GM13976 (cell line): ENCODE measurements at regions not wholly inside any gene's neighbourhood (a gene's known extent, or its start where the extent isn't known, plus 50 kb on each side); places are given as distances from the start of the nearest gene placed in this dataset.
A peak's percentile ranks its signal among the peaks of the same experiment; 100 is the strongest.

Experiments used
- DNase-seq: peaks from one replicate; pipeline ENCODE4 v3.0.0; 2012; ENCODE audit warnings: low spot score
- CTCF ChIP-seq: IDR thresholded peaks from 2 replicates; pipeline ENCODE4 v1.5.1; 2012; ENCODE audit warnings: borderline replicate concordance, mild to moderate bottlenecking; ENCODE audit not compliant: insufficient read depth; ENCODE audit errors: extremely low read depth, missing control alignments, control extremely low read depth
- in situ Hi-C: fragments of 300-500 bp; cut with MboI; formaldehyde crosslinking; loops from one replicate; pipeline ENCODE4 v1.12.0; 2022; ENCODE audit warnings: low sequenced_read_pairs, mixed read lengths, inconsistent platforms; ENCODE audit not compliant: unreplicated experiment

- in situ Hi-C loops: no loop called here
- peak; percentile 51 for DNase-seq
- no peak for TF ChIP-seq CTCF
Measured at GRCh38 chr13:24625870-24626849, 54.0 kb upstream of the ATP12A start.

GRCh38 chr13:24627090-24627714 lies 53.0 kb upstream of the ATP12A start:
- in situ Hi-C loops: no loop called here
- no peak for DNase-seq
- no peak for TF ChIP-seq CTCF

- TF ChIP-seq CTCF: no peak
- in situ Hi-C loops: no loop called here
- DNase-seq: no peak
Measured at GRCh38 chr13:24627946-24628345, 52.3 kb upstream of the ATP12A start.

GRCh38 chr13:24629320-24629719 lies 50.9 kb upstream of the ATP12A start:
- TF ChIP-seq CTCF: no peak
- no peak for DNase-seq
- in situ Hi-C loops: no loop called here

- in situ Hi-C loops: no loop called here
- DNase-seq: no peak
- TF ChIP-seq CTCF: no peak
Measured at GRCh38 chr13:24630121-24630520, 50.1 kb upstream of the ATP12A start.
